K562 (cell line): ENCODE measurements at regions not wholly inside any gene's neighbourhood (a gene's known extent, or its start where the extent isn't known, plus 50 kb on each side); places are given as distances from the start of the nearest gene placed in this dataset.

Source experiments
- DPF2 ChIP-seq: fragments of 450-650 bp; IDR thresholded peaks from 2 replicates; pipeline ENCODE4 v1.6.1; 2016
- EZH2 ChIP-seq: IDR thresholded peaks from 2 replicates; pipeline ENCODE4 v1.6.1; 2012; ENCODE audit warnings: low read depth, mild to moderate bottlenecking, inconsistent platforms, low read length, borderline replicate concordance
- JUN ChIP-seq, 2 experiments: sonication (generic) in 1 of 2; formaldehyde crosslinking in 1 of 2; IDR thresholded peaks; 2 replicates each; pipeline versions ENCODE4 v1.6.1 to v1.8.0; 2012 to 2022; ENCODE audit warnings: borderline replicate concordance in 2 of 2, mild to moderate bottlenecking in 2 of 2, improper control_type of control experiment in 1 of 2, low read depth in 1 of 2, low read length in 1 of 2, missing genetic modification reagents in 1 of 2
- NBN ChIP-seq: fragments of 450-650 bp; IDR thresholded peaks from 2 replicates; pipeline ENCODE4 v1.6.1; 2016; ENCODE audit warnings: low read depth, mild to moderate bottlenecking
- POLR2AphosphoS5 ChIP-seq: IDR thresholded peaks from 2 replicates; pipeline ENCODE4 v1.6.1; 2011; ENCODE audit warnings: mild to moderate bottlenecking, low read depth, low read length, moderate library complexity; ENCODE audit not compliant: control insufficient read depth, insufficient read depth
- RCOR1 ChIP-seq, 2 experiments: IDR thresholded peaks; 2 replicates each; pipeline ENCODE4 v1.6.1; 2012; ENCODE audit warnings: low read depth in 2 of 2, low read length in 2 of 2, borderline replicate concordance in 1 of 2, improper control_type of control experiment in 1 of 2
- SREBF1 ChIP-seq: fragments of 150-350 bp; IDR thresholded peaks from 2 replicates; pipeline ENCODE4 v1.6.1; 2014; ENCODE audit warnings: antibody characterized with exemption, low read depth, low read length, borderline replicate concordance
- STAT6 ChIP-seq: sonication (generic); formaldehyde crosslinking; IDR thresholded peaks from 2 replicates; pipeline ENCODE4 v1.8.1; 2023; ENCODE audit warnings: mild to moderate bottlenecking, missing genetic modification reagents

- TF ChIP-seq NBN (no peak), JUN (IDR thresholded peaks at IDR 0.05; ENCODE audit: borderline replicate concordance, low read depth, low read length) (no peak), JUN (CRISPR knock-in tag; IDR thresholded peaks at IDR 0.05; ENCODE audit: borderline replicate concordance) (no peak), POLR2AphosphoS5 (no peak), RCOR1 (IDR thresholded peaks at IDR 0.05; ENCODE audit: borderline replicate concordance in 1 of 2, low read depth in 2 of 2, low read length in 2 of 2) (no peak), EZH2 (no peak), DPF2 (no peak), SREBF1 (no peak), STAT6 (CRISPR knock-in tag) (no peak)
These were observed 1104.4 kb upstream of the SEMA6A start for GRCh38 chr5:117679046-117679445.
